Putamen (tissue), 1 donor: ENCODE measurements at regions not wholly inside any gene's neighbourhood (a gene's known extent, or its start where the extent isn't known, plus 50 kb on each side); places are given as distances from the start of the nearest gene placed in this dataset.
"Not testable (repeated sequence)": the region's sequence is repeated elsewhere in the genome, so short reads cannot be mapped to it uniquely, and the experiment has no call there.

Experiments used
- DNase-seq: peaks from one replicate; pipeline ENCODE4 v3.0.0-alpha.2; 2016; ENCODE audit warnings: low spot score

DNA sequence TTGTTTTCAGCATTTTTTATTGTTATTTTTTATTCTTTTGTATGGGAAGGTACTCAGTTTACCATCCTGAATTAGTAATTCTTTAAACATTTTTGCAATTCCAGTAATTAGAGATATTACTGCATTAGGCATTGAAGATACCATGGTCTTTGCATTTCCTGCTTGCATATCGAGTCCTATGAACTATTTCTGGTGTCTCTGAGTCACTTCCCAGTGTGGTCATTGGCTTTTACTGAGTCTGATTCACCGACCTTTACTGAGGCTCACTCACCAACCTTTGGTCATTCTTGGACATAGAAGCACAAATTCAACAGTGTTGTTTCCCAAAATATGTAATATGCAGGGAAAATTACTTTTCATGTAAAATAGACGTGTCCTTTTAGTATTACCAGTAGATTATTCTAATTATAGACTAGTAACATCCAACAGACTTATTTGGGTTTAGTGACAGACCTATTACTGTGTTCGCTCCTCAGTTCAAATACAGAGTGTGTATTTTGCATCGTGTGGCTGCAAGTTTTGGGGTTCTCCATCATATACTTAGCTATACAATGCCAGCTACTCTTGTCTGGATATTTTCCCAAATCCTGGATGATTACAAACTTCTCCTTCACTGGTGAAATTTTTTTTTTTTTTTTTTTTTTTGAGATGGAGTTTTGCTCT is 180.7 kb upstream of the PRSS1 start:
- no peak for DNase-seq

GRCh38 chr7:142567201-142568075 is 181.8 kb upstream of the PRSS1 start:
- DNase-seq = no peak

DNA sequence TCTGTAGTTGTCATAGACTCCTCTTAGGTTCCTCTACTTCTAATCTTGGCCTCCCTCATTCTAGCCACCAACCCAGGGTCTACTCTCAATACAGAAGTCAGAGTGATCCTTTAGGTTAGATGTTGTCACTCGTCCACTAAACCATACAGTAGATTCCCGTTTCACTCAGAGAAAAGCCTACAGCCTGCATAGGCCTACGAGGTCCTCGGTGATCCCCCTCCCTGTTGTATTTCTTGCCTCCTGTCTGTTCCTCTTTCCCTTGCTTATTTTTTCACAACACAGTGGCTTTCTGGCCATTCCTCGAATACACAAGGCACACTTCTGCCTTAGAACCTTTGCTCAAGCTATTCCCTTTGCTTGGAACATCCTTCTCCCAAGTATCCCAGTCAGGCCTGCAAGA is 183.0 kb upstream of the PRSS1 start:
- no peak for DNase-seq

DNA sequence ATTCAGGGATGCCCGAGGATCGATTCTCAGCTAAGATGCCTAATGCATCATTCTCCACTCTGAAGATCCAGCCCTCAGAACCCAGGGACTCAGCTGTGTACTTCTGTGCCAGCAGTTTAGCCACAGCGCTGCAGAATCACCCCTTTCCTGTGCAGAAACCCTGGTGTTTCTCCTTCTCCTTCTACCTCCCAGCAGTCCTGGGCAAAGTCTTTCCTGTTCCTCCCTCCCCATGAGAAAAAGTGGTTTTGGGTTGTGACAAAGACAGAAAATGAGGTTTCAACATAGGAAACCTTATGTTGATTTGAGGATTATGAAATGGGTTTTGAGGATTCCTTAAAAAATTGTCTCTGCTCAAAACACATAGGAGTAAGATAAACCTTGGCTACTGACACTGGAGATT is 185.1 kb upstream of the PRSS1 start:
- DNase-seq = not testable (repeated sequence)

GRCh38 chr7:142563470-142563869 is 185.8 kb upstream of the PRSS1 start:
- peak; percentile 40 for DNase-seq

GRCh38 chr7:142562688-142563087 is 186.6 kb upstream of the PRSS1 start:
- DNase-seq = no peak

DNA sequence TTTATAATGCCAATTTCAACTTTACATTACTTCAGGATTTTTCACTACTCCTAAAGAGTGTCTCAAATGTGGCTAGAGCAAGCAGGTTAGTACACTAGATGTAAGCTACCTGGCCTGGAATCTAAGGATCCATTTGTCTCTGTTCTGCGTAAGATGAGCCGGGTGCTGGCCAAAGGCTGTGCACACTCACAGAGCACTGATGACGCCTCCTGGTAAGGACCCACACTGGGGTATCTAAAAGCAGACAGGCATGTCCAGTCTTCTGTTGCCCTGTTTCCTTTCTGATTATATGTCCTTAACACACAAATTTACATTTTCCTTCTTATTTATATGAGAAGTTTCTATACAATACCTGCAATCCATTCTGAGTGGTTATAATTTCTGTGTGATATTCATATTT is 187.9 kb upstream of the PRSS1 start:
- not testable (repeated sequence) for DNase-seq

- not testable (repeated sequence) for DNase-seq
Measured at GRCh38 chr7:142560770-142561169, 188.5 kb upstream of the PRSS1 start.

- peak; percentile 15 for DNase-seq
Measured at GRCh38 chr7:142560166-142560565, 189.1 kb upstream of the PRSS1 start.

- no peak for DNase-seq
Measured at GRCh38 chr7:142557971-142558582, 191.2 kb upstream of the PRSS1 start.

DNA sequence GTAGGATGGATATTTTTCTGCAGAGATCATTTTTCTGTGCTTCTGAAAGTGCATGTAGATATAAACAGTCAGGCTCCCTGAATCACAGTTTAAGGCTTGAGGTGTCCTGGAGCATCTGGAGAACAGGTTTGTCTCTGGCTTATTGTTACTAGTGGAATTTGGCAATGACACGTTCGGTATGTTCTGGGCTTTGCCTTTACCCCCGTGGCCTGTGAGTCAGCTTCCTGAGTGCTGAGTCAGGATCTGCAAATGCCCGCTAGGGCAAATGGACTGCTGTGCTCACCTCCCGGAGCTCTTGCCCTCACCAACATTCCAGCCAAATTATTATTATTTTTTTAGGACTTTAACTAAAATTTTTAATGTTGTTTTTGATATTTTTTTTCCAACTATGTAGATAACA is 192.5 kb upstream of the PRSS1 start:
- no peak for DNase-seq

GRCh38 chr7:142554560-142555532 is 194.4 kb upstream of the PRSS1 start:
- no peak for DNase-seq

DNA sequence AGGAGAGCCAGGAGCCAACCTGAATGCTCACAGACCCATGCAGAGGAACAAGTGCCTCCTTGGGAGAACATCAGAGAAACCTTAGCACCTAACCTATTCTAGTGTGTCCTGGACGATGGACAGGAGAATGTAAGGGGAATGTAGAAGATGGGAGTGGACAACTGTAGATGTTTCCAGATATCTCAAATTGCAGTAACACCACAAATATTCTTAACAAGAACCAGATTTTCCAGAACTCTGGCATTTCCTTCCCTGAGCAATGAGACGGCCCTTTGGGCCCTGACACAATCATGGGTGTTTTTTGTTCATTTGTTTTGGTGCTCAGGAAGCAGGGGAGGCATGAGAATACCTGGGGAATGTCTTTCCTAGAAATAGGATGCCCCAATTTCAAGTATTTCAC is 196.1 kb upstream of the PRSS1 start:
- no peak for DNase-seq

- DNase-seq = no peak
Measured at GRCh38 chr7:142548978-142549377, 200.3 kb upstream of the PRSS1 start.

GRCh38 chr7:142546452-142546851 is 202.8 kb upstream of the PRSS1 start:
- no peak for DNase-seq

DNA sequence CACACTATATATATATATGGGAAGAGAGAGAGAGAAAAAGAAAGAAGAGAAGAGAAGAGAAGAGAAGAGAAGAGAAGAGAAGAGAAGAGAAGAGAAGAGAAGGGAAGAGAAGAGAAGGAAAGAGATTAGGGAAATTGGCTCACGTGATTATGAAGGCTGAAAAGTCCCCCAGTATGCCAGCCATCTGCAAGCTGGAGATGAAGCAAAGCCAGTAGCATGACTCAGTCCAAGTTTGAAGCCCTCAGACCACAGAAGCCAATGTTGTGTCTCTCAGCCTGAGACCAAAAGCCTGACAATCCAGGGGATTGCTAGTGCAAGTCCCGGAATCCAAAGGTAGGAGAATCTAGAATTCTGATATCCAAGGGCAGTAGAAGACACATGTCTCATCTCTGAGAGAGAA is 206.3 kb upstream of the PRSS1 start:
- no peak for DNase-seq

GRCh38 chr7:142542105-142542504 is 207.2 kb upstream of the PRSS1 start:
- DNase-seq = no peak

- DNase-seq = no peak
Measured at GRCh38 chr7:142540371-142540770, 208.9 kb upstream of the PRSS1 start.

- DNase-seq = no peak
Measured at GRCh38 chr7:142539901-142540300, 209.4 kb upstream of the PRSS1 start.

DNA sequence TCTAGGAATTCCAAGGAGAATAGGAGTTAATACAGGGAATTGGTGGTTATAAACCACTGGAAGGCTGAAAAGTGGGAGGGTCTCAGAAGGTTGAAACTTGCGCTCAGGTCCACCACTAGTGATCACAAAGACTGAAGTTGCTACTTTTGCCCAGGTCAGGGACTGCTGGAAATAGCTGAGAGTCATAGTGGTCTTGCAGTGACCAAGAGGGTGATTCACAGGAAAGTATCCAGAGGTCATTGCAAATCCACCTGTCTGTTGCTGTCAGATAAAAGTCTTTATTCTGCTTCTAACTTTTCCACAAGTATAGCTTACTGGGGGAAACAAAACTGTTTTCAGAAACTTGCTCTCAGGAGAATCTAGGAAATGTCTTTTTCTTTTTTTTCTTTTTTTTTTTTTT is 211.5 kb upstream of the PRSS1 start:
- no peak for DNase-seq

GRCh38 chr7:142535123-142535779 is 214.0 kb upstream of the PRSS1 start:
- peak; percentile 44 for DNase-seq
